GM18868 (cell line): ENCODE measurements at regions not wholly inside any gene's neighbourhood (a gene's known extent, or its start where the extent isn't known, plus 50 kb on each side); places are given as distances from the start of the nearest gene placed in this dataset.
"Not testable (repeated sequence)": the region's sequence is repeated elsewhere in the genome, so short reads cannot be mapped to it uniquely, and the experiment has no call there.

Experiments
- ATAC-seq: cut with Tn5 transposase; IDR thresholded peaks from one replicate; pipeline ENCODE4 v1.9.1; 2021; ENCODE audit warnings: mild to moderate bottlenecking, moderate library complexity; ENCODE audit not compliant: unreplicated experiment

DNA sequence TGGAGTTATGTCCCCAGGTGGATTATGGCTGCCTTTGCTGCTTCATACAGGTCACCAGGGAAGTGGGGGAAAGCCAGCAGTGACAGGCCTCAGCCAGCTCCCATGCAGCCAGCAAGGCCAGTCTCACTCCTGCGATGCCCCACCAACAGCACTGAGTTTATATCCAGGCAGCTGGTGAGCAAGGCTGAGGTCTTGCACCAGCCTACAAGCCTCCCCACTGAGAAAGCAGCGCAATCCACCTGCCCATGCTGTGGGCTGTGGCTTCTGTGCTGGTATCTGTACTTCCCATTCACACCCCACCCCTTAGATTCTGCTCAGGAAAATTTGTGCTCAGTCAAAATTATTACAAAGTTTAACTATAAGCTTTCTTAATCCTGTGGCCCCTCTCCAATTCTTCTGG lies 153.5 kb downstream of the HHIP start:
- ATAC-seq, result no peak

- no peak for ATAC-seq
Measured at GRCh38 chr4:144801731-144802130, 155.8 kb downstream of the HHIP start.

GRCh38 chr4:144808034-144808433 lies 162.1 kb downstream of the HHIP start:
- ATAC-seq, result no peak

DNA sequence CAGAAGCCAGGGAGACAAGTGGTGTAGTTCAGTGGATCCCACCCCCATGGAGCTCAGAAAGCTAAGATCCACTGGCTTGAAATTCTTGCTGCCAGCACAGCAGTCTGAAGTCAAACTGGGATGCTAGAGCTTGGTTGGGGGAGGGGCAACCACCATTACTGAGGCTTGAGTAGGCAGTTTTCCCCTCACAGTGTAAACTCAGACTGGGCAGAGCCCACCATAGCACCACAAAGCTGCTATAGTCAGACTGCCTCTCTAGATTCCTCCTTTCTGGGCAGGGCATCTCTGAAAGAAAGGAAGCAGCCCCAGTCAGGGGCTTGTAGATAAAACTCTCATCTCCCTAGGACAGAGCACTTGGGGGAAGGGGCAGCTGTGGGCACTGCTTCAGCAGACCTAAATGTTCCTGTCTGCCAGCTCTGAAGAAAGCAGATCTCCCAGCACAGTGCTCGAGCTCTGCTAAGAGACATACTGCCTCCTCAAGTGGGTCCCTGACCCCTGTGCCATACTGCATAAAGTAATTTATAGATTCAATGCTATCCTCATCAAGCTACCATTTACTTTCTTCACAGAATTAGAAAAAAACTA lies 163.2 kb downstream of the HHIP start:
- ATAC-seq, result no peak

GRCh38 chr4:144816668-144817067 lies 170.7 kb downstream of the HHIP start:
- no peak for ATAC-seq

- ATAC-seq, result no peak
Measured at GRCh38 chr4:144817081-144817480, 171.1 kb downstream of the HHIP start.

DNA sequence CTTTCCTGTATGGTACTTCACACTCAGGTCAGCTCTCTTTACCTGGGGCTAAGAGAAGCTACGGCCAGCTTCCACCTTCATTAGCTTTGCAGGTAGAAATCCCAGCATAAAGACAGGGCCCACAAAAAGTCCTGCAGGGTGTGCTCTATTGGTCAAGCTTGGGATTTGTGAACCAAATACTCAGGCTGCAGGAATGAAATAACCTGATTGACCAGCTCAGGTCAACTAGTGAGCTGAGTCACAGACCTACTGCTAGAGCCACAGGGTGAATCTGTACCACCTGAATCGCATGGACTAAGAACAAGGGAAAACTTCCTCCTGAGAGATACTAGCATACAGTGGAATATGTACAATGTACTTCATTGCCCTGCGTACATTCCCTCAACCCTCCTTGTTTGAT lies 172.2 kb downstream of the HHIP start:
- no peak for ATAC-seq

DNA sequence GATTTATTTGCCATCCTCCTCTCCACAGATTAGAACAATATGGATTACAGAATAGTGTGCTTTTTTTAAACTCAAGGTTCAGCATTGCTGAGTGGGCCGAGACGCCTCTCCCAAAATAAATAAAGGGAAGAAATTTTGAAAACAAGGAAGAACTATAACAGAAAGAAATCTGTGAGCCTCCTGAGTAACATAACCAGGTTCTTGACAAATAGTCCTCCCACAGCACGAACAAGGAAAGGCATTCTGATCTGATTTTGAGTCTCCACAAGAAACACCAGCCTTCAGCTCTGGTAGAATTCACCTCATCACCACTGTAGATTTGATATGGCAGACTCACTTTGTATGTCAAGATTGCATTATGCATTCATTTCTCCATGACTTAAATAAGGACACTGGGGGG lies 173.6 kb downstream of the HHIP start:
- no peak for ATAC-seq

- no peak for ATAC-seq
Measured at GRCh38 chr4:144820011-144820727, 174.2 kb downstream of the HHIP start.

GRCh38 chr4:144820728-144821085 lies 174.8 kb downstream of the HHIP start:
- no peak for ATAC-seq

DNA sequence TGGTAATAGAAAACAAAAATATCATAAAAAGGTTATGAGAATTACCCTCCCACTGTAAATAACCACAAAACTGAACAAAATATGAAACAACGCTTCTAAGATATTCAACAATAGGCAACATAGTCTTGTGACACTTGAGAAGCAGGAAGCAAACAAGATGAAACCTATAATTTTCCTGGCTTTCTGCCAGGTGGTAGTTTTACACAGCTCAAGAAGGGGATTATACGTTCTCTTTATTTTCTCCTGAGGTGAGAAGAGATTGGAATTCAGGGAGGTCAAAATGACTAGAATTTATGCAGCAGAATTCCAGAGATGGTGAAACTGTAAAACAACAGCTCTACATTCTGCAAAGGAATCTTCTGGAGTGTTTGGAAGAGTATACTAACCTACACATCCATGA lies 186.0 kb downstream of the HHIP start:
- ATAC-seq, result no peak

- no peak for ATAC-seq
Measured at GRCh38 chr4:144845411-144845810, 199.5 kb downstream of the HHIP start.

DNA sequence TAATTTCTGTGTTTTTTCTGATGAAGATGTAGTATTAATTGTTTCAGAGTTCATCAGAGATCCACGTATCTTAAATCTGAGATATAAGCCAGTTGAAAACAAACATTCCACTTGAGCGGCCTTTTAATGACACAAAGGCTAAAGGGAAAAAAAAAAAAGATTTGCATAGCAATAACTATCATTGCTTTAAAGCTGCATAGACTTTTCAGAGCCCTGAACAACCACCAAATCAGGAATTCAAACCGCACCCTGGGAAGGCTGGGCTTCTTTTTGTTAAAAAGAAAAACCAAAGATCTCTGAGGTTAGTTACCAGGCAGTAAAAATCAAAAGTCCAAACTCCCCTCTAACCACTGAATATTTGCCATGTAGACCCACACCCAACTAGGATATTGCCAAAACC lies 206.0 kb downstream of the HHIP start:
- ATAC-seq, result no peak

GRCh38 chr4:144861471-144861870 lies 215.5 kb downstream of the HHIP start:
- ATAC-seq, result no peak

DNA sequence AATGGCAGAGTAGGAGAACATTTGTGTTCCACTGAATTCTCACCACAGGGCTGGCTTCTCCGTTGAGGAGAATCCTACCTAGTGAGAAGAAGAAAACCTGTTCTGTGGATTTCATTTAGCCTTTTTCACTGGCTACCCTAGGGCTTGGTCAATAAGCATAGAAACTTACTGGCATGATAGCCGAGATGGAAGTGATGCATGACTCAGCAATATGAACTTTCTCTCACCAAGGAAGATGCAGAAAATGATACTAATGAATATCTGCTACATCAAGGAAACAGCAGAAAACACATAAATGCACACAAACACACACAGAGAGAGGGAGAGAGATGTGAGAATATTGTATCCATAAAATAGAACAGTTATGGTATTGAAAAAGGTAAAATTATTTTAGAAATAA lies 216.3 kb downstream of the HHIP start:
- no peak for ATAC-seq

- not testable (repeated sequence) for ATAC-seq
Measured at GRCh38 chr4:144864891-144865290, 218.9 kb downstream of the HHIP start.

DNA sequence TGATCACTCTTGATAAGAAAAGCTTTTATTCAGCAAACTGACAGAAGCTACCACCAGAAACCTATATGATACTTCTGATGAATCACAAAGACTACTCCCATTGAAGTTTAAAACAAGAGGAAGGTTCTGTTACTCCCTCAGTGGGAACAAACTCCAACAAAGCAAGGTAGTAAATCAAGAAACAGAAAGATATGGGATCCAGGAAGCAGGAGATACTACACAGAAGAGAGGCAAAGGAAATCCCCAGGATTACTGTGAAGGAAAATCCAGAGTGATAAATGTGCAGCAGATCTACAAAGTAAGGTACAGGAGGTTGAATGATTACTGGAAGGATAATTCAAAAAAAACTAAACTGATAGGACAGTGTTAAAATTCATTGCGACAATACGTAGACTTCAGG lies 222.4 kb downstream of the HHIP start:
- no peak for ATAC-seq

DNA sequence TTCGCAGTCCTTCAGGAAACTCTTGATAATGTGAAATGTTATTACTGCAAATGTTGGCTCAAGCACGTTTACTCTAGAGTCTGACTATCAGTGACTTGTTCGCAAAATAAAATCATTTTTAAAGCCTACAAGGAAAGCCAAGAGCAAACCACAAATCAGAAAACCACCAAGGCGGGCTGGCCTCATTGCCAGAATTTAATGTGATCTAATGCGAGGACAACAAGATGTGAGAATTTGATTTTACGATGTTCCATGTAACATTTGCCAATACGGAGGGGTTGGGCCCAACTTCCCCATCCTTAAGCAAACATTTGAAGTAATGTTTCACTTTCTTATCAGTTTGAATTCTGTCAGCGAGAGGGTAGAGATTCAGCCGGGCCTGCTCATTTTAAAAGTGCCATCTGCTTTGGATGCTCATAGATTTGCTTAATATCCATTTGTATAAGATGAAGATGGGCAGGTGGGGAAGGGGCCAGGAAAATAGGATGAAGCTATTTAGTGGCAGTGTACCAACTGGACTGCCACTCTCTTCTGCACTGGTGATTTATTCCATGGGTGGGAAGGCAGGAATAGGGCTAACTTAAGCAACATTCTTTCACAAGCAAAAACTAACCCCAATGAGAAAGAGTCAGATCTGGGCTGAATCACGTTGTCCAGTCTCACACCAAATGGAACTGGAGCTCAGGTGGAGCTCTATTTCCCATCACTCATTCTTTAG lies 225.3 kb downstream of the ANAPC10 start:
- no peak for ATAC-seq

- no peak for ATAC-seq
Measured at GRCh38 chr4:144873226-144873990, 224.6 kb downstream of the ANAPC10 start.

DNA sequence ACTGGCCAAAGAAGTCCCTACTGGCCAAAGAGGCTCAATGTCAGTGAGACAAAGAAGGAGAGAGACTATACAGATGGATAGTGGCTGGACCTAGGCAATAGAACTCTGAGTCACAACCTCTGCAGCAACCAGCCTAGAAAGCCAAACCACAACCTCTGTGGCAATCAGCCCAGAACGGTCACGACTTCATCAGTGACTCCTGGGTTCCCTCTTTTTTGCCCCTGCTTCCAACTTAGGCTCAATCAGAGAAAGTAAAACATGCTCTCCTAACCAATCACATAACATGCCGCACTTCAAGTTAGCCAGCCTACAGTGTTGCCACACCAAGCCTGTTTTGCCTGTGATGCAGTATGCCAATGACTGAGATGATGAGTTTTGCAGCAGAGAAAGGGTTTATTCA lies 203.4 kb downstream of the ANAPC10 start:
- peak; percentile 61 for ATAC-seq

DNA sequence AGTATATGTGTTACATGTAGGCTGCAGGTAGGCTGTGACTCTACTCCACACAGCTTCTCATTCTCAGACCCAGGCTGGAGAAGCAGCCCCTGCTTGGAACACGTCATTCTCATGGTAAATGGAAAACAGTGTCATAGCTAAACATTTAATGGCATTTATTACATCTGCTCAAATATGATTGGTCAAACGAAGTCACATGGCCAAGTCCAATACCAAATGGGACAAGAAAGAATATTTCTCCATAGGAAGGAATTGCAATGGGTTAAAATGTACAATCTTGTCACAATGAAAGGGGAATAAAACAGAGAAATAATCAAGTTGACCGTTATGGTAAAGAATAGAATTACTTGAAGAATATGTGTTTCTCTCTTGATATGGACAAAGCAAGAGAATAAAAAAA lies 198.6 kb downstream of the ANAPC10 start:
- no peak for ATAC-seq

DNA sequence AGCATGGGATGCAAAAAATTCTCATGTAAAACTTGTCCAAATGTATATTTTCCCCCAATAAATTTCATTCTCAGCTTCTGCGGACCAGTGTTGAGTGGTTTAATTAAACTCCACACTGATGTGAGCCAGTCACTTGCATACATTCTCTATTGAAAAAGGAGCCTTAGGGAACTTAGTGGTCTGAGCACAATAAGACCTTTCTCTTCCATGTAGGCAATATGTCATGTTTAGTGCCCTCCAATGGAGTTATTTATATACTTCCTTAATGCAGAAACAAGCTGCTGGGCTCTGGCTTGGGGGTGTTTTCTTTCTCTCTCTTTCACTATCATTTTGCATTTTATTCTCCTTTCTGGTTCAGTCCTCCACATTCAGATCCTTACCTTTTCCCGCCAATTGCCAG lies 196.9 kb downstream of the ANAPC10 start:
- no peak for ATAC-seq
